Mesothelial cell of epicardium (in vitro differentiated cells): ENCODE measurements at regions not wholly inside any gene's neighbourhood (a gene's known extent, or its start where the extent isn't known, plus 50 kb on each side); places are given as distances from the start of the nearest gene placed in this dataset.
"Not testable (repeated sequence)": the region's sequence is repeated elsewhere in the genome, so short reads cannot be mapped to it uniquely, and the experiment has no call there.

Experiments used
- DNase-seq, 2 experiments: peaks; one replicate each; pipeline ENCODE4 v3.0.0; 2021; ENCODE audit warnings: low spot score in 2 of 2; ENCODE audit not compliant: unreplicated experiment in 2 of 2
- H3K27ac Mint-ChIP-seq: 2 replicates; pipeline ENCODE4 v1.8.0; 2021; ENCODE audit warnings: mixed read lengths
- H3K27me3 Mint-ChIP-seq: 2 replicates; pipeline ENCODE4 v1.8.0; 2021; ENCODE audit warnings: low read depth, mixed read lengths
- H3K36me3 Mint-ChIP-seq: 2 replicates; pipeline ENCODE4 v1.8.0; 2021; ENCODE audit warnings: mixed read lengths
- H3K4me1 Mint-ChIP-seq: 2 replicates; pipeline ENCODE4 v1.8.0; 2021; ENCODE audit warnings: mixed read lengths
- H3K4me3 Mint-ChIP-seq: 2 replicates; pipeline ENCODE4 v1.8.0; 2021; ENCODE audit warnings: mild to moderate bottlenecking, moderate library complexity, mixed read lengths
- H3K9me3 Mint-ChIP-seq: 2 replicates; pipeline ENCODE4 v1.8.0; 2021; ENCODE audit warnings: mixed read lengths
- TF ChIP-seq, protein P1 (sequence below): fragments of 200-600 bp; sonication (generic); IDR thresholded peaks from one replicate; pipeline ENCODE4 v1.5.0; 2021; ENCODE audit warnings: antibody characterized with exemption; ENCODE audit not compliant: unreplicated experiment

DNA sequence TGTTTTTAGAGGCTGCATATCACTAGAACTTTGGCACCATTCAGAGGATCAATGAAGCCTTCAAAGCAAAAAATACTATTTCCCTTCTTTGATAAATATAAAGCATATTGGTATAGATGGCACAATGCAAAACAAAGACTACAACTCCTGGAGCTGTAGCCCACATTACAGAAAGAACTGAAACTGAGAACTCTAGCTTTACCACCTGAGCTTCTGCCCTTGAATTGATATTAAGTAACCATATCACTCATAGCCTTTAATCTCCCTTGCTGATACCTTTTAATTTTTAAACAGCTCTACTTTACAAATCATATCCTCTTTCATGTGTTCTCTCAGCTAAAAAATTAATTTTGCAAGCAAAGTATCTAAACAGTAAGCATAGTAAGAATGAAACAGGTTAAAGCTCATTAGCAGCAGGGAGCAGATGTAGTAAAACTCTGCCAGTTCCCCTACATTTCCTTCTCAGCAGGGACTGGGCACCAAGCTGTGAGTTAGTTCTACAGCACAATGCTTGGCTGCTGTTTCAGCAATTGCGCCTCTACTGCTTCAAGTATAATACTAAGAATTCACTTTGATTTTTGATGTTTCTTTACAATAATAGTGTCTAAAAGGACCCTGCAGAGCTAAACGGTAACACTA is 97.9 kb upstream of the NANOGP8 start:
- Mint-ChIP-seq H3K27me3 (no peaks in the 10 kb centered on the region), H3K4me1 (peaks cover 19% of the 10 kb centered on the region), H3K36me3 (peaks cover 3% of the 10 kb centered on the region), H3K4me3 (no peak overlapping the region), H3K27ac (peak overlapping the region; percentile 34), H3K9me3 (peaks cover 4% of the 10 kb centered on the region)
- DNase-seq: no peak
- TF ChIP-seq, protein P1, sequence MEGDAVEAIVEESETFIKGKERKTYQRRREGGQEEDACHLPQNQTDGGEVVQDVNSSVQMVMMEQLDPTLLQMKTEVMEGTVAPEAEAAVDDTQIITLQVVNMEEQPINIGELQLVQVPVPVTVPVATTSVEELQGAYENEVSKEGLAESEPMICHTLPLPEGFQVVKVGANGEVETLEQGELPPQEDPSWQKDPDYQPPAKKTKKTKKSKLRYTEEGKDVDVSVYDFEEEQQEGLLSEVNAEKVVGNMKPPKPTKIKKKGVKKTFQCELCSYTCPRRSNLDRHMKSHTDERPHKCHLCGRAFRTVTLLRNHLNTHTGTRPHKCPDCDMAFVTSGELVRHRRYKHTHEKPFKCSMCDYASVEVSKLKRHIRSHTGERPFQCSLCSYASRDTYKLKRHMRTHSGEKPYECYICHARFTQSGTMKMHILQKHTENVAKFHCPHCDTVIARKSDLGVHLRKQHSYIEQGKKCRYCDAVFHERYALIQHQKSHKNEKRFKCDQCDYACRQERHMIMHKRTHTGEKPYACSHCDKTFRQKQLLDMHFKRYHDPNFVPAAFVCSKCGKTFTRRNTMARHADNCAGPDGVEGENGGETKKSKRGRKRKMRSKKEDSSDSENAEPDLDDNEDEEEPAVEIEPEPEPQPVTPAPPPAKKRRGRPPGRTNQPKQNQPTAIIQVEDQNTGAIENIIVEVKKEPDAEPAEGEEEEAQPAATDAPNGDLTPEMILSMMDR: no peak

DNA sequence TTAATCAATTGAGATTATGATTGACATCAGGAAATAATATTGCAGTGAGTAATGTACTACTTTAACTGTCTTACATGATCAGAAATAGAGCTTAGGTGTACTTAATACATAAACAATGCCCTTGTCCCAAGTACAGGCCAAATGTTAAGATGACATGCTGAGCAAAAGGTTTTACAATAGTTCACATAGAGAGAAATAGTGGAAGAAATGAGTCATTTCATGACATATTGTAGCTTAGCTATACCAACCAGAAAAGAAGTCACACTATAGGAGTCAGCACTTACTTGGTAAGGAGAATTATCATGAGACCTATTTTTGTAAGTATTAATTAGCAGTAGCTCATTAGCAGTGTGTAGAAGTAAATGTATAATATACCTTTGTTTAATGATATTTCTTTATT is 96.4 kb upstream of the NANOGP8 start:
- DNase-seq: no peak
- no peak overlapping the region for H3K27ac Mint-ChIP-seq
- TF ChIP-seq, protein P1: no peak
- H3K36me3 Mint-ChIP-seq: peaks cover 3% of the 10 kb centered on the region
- H3K4me3 Mint-ChIP-seq: no peak overlapping the region
- H3K9me3 Mint-ChIP-seq: peaks cover 4% of the 10 kb centered on the region
- no peaks in the 10 kb centered on the region for H3K27me3 Mint-ChIP-seq
- peaks cover 18% of the 10 kb centered on the region for H3K4me1 Mint-ChIP-seq

DNA sequence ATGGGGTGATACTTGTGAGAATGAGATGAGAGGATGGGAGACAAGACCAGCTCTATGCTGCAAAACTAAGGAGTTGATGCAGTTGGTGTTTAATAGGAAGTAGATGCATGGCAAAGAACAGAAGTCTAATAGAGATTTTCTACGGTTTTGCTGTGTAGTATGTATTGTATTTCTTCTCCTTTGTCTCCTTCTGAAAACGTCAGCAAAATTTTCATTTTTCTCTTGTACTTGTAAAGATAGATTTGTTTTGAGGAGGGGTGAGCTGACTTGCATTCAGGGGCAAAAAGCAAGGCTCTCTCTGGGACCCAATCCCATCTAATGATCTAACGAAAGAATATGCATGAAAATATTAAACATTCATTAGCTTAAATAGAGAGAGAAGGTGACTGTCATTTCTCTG is 94.6 kb upstream of the NANOGP8 start:
- Mint-ChIP-seq H3K27me3 (no peaks in the 10 kb centered on the region), H3K4me1 (peaks cover 28% of the 10 kb centered on the region), H3K9me3 (peaks cover 4% of the 10 kb centered on the region), H3K4me3 (no peak overlapping the region), H3K27ac (no peak overlapping the region), H3K36me3 (peaks cover 3% of the 10 kb centered on the region)
- TF ChIP-seq, protein P1: no peak
- DNase-seq: no peak

DNA sequence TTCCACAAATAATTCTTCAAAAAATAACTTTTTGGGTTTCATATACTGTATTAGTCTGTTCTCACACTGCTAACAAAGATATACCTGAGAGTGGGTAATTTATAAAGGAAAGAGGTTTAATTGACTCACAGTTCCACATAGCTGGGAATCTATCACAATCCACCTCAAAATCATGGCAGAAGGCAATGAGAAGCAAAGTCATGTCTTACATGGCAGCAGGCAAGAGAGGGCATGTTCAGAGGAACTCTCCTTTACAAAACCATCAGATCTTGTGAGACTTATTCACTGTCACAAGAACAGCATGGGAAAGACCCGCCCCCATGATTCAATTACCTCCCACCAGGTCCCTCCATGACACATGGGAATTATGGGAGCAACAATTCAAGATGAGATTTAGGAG is 93.1 kb upstream of the NANOGP8 start:
- H3K27ac Mint-ChIP-seq, H3K27me3 Mint-ChIP-seq, H3K36me3 Mint-ChIP-seq, DNase-seq, H3K4me3 Mint-ChIP-seq: not testable (repeated sequence)
- H3K9me3 Mint-ChIP-seq: peaks cover 11% of the 10 kb centered on the region
- peaks cover 20% of the 10 kb centered on the region for H3K4me1 Mint-ChIP-seq

DNA sequence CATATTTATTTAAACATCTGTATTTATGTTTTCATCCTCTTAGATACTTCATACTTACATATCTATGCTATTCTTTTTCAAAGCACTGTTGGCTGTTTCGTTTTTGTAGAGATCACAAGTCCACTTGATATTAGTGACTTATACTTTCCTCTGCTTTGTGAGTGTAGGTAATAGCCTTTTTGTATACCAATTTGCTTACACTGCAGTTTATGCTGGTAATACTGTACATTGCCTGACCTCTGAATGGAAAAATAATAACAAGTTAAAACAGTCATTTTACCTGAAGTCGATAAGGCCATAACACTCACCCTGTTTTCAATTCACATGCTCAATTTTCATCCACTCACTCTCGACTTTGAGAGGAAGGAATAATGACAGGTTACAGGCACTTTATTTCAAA is 89.9 kb upstream of the NANOGP8 start:
- Mint-ChIP-seq H3K4me3 (no peak overlapping the region), H3K4me1 (peaks cover 19% of the 10 kb centered on the region)
- no peak for DNase-seq

DNA sequence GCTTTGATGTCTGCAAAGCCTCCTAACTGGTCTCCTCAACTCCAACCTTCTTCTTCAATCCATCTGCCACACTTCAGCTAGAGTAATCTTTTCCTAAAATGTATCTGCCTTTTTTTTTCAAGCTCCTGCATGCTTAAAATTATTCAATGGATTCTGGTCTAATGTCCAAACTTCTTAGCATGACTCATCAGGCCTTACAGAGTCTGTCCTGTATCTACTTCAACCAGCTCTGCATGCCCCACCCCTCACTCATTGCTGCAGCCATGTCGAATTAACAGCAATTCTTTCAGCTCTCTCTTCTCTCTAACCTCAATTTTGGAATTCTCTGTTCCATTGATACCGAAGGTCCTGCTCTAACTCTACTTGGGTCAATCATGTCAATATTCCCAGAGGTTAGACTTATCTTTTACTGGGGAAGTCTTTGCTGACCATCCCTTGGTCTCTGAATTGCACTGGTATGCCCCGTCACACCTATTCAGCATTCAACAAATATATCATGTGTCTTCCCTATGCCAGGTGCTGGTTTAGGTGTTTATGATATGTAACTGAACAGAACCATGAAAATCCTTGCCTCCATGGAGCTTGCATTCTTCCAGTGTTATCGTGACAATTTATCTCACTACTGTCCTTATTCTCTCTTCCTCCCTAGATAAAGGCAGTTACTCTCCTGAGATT is 88.5 kb upstream of the NANOGP8 start:
- Mint-ChIP-seq H3K27ac (no peak overlapping the region), H3K4me1 (peaks cover 24% of the 10 kb centered on the region), H3K36me3 (peaks cover 3% of the 10 kb centered on the region), H3K27me3 (no peaks in the 10 kb centered on the region), H3K4me3 (no peak overlapping the region), H3K9me3 (peaks cover 11% of the 10 kb centered on the region)
- no peak for DNase-seq
- TF ChIP-seq, protein P1: no peak

More for the DNA sequence above, 89.9 kb upstream of the NANOGP8 start:
- Mint-ChIP-seq H3K36me3 (peaks cover 3% of the 10 kb centered on the region), H3K9me3 (peaks cover 11% of the 10 kb centered on the region), H3K27me3 (no peaks in the 10 kb centered on the region), H3K27ac (no peak overlapping the region)
- TF ChIP-seq, protein P1: no peak
